A549 (cell line): ENCODE measurements at regions not wholly inside any gene's neighbourhood (a gene's known extent, or its start where the extent isn't known, plus 50 kb on each side); places are given as distances from the start of the nearest gene placed in this dataset.

Experiments
- ATAC-seq, 2 experiments: fragments of 200-7000 bp in 1 of 2; fragments of >200 bp in 1 of 2; cut with Nextera tagmentation in 1 of 2; cut with Tn5 transposase in 1 of 2; 3 replicates each; pipeline versions ENCODE4 v1.8.0 to v1.9.1; 2018 to 2020; ENCODE audit warnings: mild to moderate bottlenecking in 1 of 2, moderate library complexity in 1 of 2
- CTCF ChIA-PET: fragments of 300-600 bp; sonication (Branson Sonifier 250); formaldehyde crosslinking; extraction: SDS; loops from one replicate; lab custom pipeline; 2021; ENCODE audit warnings: antibody characterized with exemption, inconsistent platforms; lab: Yijun Ruan, JAX
- POLR2A ChIA-PET: fragments of 350-600 bp; formaldehyde crosslinking; extraction: SDS; loops from one replicate; lab custom pipeline; 2021; ENCODE audit warnings: antibody characterized with exemption, inconsistent platforms; lab: Yijun Ruan, JAX
- DNase-seq, 2 experiments: peaks; one replicate each; pipeline versions ENCODE4 v3.0.0 to v3.0.0-alpha.2; 2011 to 2016; ENCODE audit warnings: low read depth in 1 of 2, low spot score in 1 of 2
- FAIRE-seq: peaks from 2 replicates; lab custom pipeline; 2011; peaks lifted over from hg19 to GRCh38; lab: Jason Lieb, UNC
- H3K27ac ChIP-seq, 2 experiments: fragments of >200 bp; sonication (Bioruptor Twin); formaldehyde crosslinking; 3 replicates each; pipeline ENCODE4 v1.5.1; 2016 to 2017
- H3K4me1 ChIP-seq: fragments of >200 bp; sonication (Bioruptor Twin); formaldehyde crosslinking; 3 replicates; pipeline ENCODE4 v1.6.1; 2016
- H3K4me2 ChIP-seq: fragments of >200 bp; sonication (Bioruptor Twin); formaldehyde crosslinking; 3 replicates; pipeline ENCODE4 v1.6.1; 2016
- H3K4me3 ChIP-seq: fragments of >200 bp; sonication (Bioruptor Twin); formaldehyde crosslinking; 3 replicates; pipeline ENCODE4 v1.5.1; 2016
- H3K9me3 ChIP-seq: fragments of >200 bp; sonication (Bioruptor Twin); formaldehyde crosslinking; 3 replicates; pipeline ENCODE4 v1.6.1; 2016
- CTCF ChIP-seq: fragments of >200 bp; sonication (Bioruptor Twin); formaldehyde crosslinking; IDR thresholded peaks from 3 replicates; pipeline ENCODE4 v1.5.1; 2016
- EP300 ChIP-seq, 2 experiments: fragments of >200 bp; sonication (Bioruptor Twin); formaldehyde crosslinking; IDR thresholded peaks; 2 replicates in 1 of 2; 3 replicates in 1 of 2; pipeline ENCODE4 v1.6.1; 2016 to 2017
- FOXS1 ChIP-seq: fragments of 250-450 bp; sonication (Bioruptor Pico); IDR thresholded peaks from 2 replicates; pipeline ENCODE4 v1.5.0; 2020; ENCODE audit warnings: mild to moderate bottlenecking, moderate library complexity
- HDAC2 ChIP-seq: fragments of 200-600 bp; sonication (generic); IDR thresholded peaks from 2 replicates; pipeline ENCODE4 v1.6.1; 2016
- HES2 ChIP-seq: fragments of >200 bp; sonication (Bioruptor Twin); formaldehyde crosslinking; IDR thresholded peaks from 2 replicates; pipeline ENCODE4 v1.6.1; 2016
- HOXB13 ChIP-seq: fragments of 250-450 bp; sonication (Bioruptor Pico); IDR thresholded peaks from 2 replicates; pipeline ENCODE4 v1.5.0; 2020; ENCODE audit warnings: low read depth, mild to moderate bottlenecking, moderate library complexity
- HOXB5 ChIP-seq: fragments of 250-450 bp; sonication (Bioruptor Pico); IDR thresholded peaks from 2 replicates; pipeline ENCODE4 v1.5.0; 2020; ENCODE audit warnings: mild to moderate bottlenecking, moderate library complexity
- MYC ChIP-seq: IDR thresholded peaks from 2 replicates; pipeline ENCODE4 v1.6.1; 2012; ENCODE audit warnings: mild to moderate bottlenecking, inconsistent platforms, low read length, improper control_type of control experiment, borderline replicate concordance
- POLR2A ChIP-seq: IDR thresholded peaks from 2 replicates; pipeline ENCODE4 v1.6.1; 2012; ENCODE audit warnings: mild to moderate bottlenecking, low read length
- POLR2AphosphoS2 ChIP-seq: conservative IDR thresholded peaks from 2 replicates; pipeline ENCODE4 v1.6.1; 2012; ENCODE audit warnings: low read length, improper control_type of control experiment, inconsistent platforms
- RAD21 ChIP-seq, 2 experiments: fragments of >200 bp in 1 of 2; sonication (Bioruptor Twin) in 1 of 2; formaldehyde crosslinking in 1 of 2; IDR thresholded peaks in 1 of 2; conservative IDR thresholded peaks in 1 of 2; 2 replicates in 1 of 2; 3 replicates in 1 of 2; pipeline ENCODE4 v1.6.1; 2012 to 2018; ENCODE audit warnings: inconsistent platforms in 1 of 2
- RARB ChIP-seq: fragments of 250-450 bp; sonication (Bioruptor Pico); IDR thresholded peaks from 2 replicates; pipeline ENCODE4 v1.8.0; 2021; ENCODE audit warnings: mild to moderate bottlenecking, moderate library complexity
- TFCP2L1 ChIP-seq: fragments of 250-450 bp; sonication (Bioruptor Pico); IDR thresholded peaks from 2 replicates; pipeline ENCODE4 v1.5.0; 2021; ENCODE audit warnings: mild to moderate bottlenecking
- TP53 ChIP-seq: fragments of 250-450 bp; sonication (Bioruptor Pico); IDR thresholded peaks from 2 replicates; pipeline ENCODE4 v1.5.0; 2021; ENCODE audit warnings: mild to moderate bottlenecking, moderate library complexity
- WGBS: methylation state at CpG from one replicate; pipeline ENCODE4 v1.1.6; 2017; ENCODE audit errors: missing lambda C conversion rate; 5-methylcytosine and 5-hydroxymethylcytosine counted together
- TF ChIP-seq, protein P1 (sequence below): fragments of 200-600 bp; sonication (generic); IDR thresholded peaks from 2 replicates; pipeline ENCODE4 v1.6.1; 2016; ENCODE audit warnings: antibody characterized with exemption, mild to moderate bottlenecking, moderate library complexity

- FAIRE-seq: no peak
- WGBS: 58% methylated on average over 1 of the region's 1 CpG
- H3K27ac ChIP-seq: no peak overlapping the region
- H3K4me1 ChIP-seq: peaks cover 6% of the 10 kb centered on the region
- H3K4me3 ChIP-seq: no peak overlapping the region
- H3K4me2 ChIP-seq: no peak overlapping the region
- H3K9me3 ChIP-seq: no peaks in the 10 kb centered on the region
- ChIA-PET POLR2A (no interaction called here), CTCF (no interaction called here)
- DNase-seq: no peak
- no peak for ATAC-seq
- TF ChIP-seq RARB (CRISPR knock-in tag) (no peak), HDAC2 (no peak), TFCP2L1 (CRISPR knock-in tag) (no peak), POLR2A (no peak)
- TF ChIP-seq, protein P1, sequence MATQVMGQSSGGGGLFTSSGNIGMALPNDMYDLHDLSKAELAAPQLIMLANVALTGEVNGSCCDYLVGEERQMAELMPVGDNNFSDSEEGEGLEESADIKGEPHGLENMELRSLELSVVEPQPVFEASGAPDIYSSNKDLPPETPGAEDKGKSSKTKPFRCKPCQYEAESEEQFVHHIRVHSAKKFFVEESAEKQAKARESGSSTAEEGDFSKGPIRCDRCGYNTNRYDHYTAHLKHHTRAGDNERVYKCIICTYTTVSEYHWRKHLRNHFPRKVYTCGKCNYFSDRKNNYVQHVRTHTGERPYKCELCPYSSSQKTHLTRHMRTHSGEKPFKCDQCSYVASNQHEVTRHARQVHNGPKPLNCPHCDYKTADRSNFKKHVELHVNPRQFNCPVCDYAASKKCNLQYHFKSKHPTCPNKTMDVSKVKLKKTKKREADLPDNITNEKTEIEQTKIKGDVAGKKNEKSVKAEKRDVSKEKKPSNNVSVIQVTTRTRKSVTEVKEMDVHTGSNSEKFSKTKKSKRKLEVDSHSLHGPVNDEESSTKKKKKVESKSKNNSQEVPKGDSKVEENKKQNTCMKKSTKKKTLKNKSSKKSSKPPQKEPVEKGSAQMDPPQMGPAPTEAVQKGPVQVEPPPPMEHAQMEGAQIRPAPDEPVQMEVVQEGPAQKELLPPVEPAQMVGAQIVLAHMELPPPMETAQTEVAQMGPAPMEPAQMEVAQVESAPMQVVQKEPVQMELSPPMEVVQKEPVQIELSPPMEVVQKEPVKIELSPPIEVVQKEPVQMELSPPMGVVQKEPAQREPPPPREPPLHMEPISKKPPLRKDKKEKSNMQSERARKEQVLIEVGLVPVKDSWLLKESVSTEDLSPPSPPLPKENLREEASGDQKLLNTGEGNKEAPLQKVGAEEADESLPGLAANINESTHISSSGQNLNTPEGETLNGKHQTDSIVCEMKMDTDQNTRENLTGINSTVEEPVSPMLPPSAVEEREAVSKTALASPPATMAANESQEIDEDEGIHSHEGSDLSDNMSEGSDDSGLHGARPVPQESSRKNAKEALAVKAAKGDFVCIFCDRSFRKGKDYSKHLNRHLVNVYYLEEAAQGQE: no peak
These were observed 99.2 kb upstream of the RAB40AL start for GRCh38 chrX:102837847-102838246.

DNA sequence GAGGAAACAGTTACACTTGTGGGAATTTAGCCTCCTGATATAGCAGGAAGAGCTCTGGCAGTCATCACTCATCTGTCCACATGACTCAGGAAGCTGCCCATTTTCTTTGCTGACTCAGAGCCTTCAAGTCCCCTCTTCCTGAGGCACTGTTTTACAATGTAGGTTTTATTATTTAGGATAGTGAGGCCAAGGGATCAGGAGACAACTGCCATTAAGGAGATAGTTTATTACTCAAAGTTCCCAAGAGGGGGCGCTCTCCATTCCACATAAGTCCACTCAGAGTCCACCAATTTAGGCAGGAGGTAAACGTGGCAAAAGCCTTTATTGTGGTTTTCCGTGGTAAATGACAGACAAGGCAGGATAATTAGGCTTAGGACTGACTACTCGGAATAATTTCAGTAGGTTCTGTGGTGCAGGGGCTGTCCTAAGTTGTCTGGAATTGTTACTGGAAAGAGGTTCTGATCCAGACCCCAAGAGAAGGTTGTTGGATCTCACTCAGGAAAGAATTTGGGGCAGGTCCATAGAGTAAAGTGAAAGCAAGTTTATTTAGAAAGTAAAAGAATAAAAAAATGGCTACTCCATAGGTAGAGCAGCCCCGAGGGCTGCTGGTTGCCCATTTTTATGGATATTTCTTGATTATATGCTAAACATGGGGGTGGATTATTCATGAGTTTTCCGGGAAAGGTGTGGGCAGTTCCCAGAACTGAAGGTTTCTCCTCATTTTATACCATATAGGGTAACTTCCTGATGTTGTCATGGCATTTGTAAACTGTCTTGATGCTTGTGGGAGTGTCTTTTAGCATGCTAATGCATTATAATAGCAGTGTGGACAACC is 96.0 kb upstream of the RAB40AL start:
- ChIA-PET POLR2A (no interaction called here), CTCF (interaction anchor here (0.6 kb wide), 2 partner anchors 90 to 161 kb away, joined by 3 read pairs; no protein-coding TSS in a partner anchor)
- Histone ChIP-seq H3K4me2 (no peak overlapping the region), H3K27ac (no peak overlapping the region), H3K4me1 (no peaks in the 10 kb centered on the region), H3K4me3 (no peak overlapping the region), H3K9me3 (no peaks in the 10 kb centered on the region)
- TF ChIP-seq CTCF (peak; percentile 29; the same call in 1 of the 3 replicates), POLR2AphosphoS2 (no peak)
- DNase-seq: peak in 1 of 2 experiments; percentile 55
- WGBS: 75% methylated on average over 6 of the region's 6 CpGs
- FAIRE-seq: no peak
- ATAC-seq: no peak

DNA sequence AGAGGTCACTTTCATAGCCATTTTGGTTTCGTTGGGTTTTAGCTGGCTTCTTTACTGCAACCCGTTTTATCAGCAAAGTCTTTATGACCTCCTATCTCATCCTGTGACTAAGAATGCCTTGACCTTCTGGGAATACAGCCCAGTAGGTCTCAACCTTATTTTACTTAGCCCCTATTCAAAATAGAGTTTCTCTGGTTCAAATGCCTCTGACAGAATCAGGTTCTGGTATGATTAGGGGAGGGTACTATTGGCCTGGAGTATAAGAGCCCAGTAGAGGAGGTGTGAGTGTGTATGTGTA is 95.4 kb upstream of the RAB40AL start:
- no peak for TF ChIP-seq TFCP2L1 (CRISPR knock-in tag)
- TF ChIP-seq POLR2A: no peak
- no peak for TF ChIP-seq EP300 (IDR thresholded peaks at IDR 0.05)
- no peak for TF ChIP-seq FOXS1 (CRISPR knock-in tag)
- no peak for TF ChIP-seq MYC
- TF ChIP-seq CTCF: no peak
- TF ChIP-seq HOXB13: no peak
- TF ChIP-seq TP53 (CRISPR knock-in tag): no peak
- no peak for TF ChIP-seq HES2
- TF ChIP-seq RAD21 (conservative IDR thresholded peaks at IDR 0.05 in 1 of 2, IDR thresholded peaks at IDR 0.05 in 1 of 2): no peak
- TF ChIP-seq HOXB5: no peak
- ChIA-PET POLR2A (no interaction called here), CTCF (interaction anchor here (0.6 to 1.0 kb wide), 2 partner anchors 22 to 90 kb away, joined by 3 read pairs; no protein-coding TSS in a partner anchor)
- Histone ChIP-seq H3K4me2 (no peak overlapping the region), H3K9me3 (no peaks in the 10 kb centered on the region), H3K27ac (no peak overlapping the region), H3K4me3 (no peak overlapping the region), H3K4me1 (no peaks in the 10 kb centered on the region)
- 81% methylated on average over 2 of the region's 2 CpGs for WGBS
- no peak for ATAC-seq
- no peak for DNase-seq
- no peak for FAIRE-seq
